ENCODE measurements at regions not wholly inside any gene's neighbourhood (a gene's known extent, or its start where the extent isn't known, plus 50 kb on each side); places are given as distances from the start of the nearest gene placed in this dataset.
"Not testable (repeated sequence)": the region's sequence is repeated elsewhere in the genome, so short reads cannot be mapped to it uniquely, and the experiment has no call there.

GRCh38 chr13:33411312-33411711, 125.8 kb upstream of the STARD13 start:
- Histone ChIP-seq H3F3A (ENCODE audit: insufficient read depth, low read length, poor library complexity, severe bottlenecking) (no peaks in the 10 kb centered on the region), H4K20me1 (ENCODE audit: insufficient read depth) (no peaks in the 10 kb centered on the region), H3K9me2 (ENCODE audit: insufficient read depth, low read length) (no peaks in the 10 kb centered on the region), H3K4me2 (ENCODE audit: low read length) (no peak overlapping the region), H3K27ac (ENCODE audit: low read length) (no peak overlapping the region), H3K9ac (ENCODE audit: low read length) (no peak overlapping the region), H3K27me3 (ENCODE audit: insufficient read depth, low read depth, low read length) (no peaks in the 10 kb centered on the region), H3K4me3 (ENCODE audit: low read length) (no peak overlapping the region), H2AFZ (ENCODE audit: low read depth, low read length) (no peak overlapping the region), H3K9me3 (ENCODE audit: low read length) (no peaks in the 10 kb centered on the region), H3K36me3 (ENCODE audit: insufficient read depth, low read length) (no peaks in the 10 kb centered on the region), H3K79me2 (replicated peaks; ENCODE audit: insufficient read depth, low read length) (no peaks in the 10 kb centered on the region)
- TF ChIP-seq RAD21 (conservative IDR thresholded peaks at IDR 0.05) (no peak), EZH2 (IDR thresholded peaks at IDR 0.05; ENCODE audit: borderline replicate concordance, insufficient read depth, low read length, poor library complexity, severe bottlenecking) (no peak), REST (IDR thresholded peaks at IDR 0.05; ENCODE audit: borderline replicate concordance) (no peak)

GRCh38 chr13:33415822-33416221, 130.3 kb upstream of the STARD13 start:
- H3K9me2 ChIP-seq (ENCODE audit: insufficient read depth, low read length), result no peaks in the 10 kb centered on the region
- H3K9me3 ChIP-seq (ENCODE audit: low read length), result no peaks in the 10 kb centered on the region
- no peak overlapping the region for H2AFZ ChIP-seq (ENCODE audit: low read depth, low read length)
- no peaks in the 10 kb centered on the region for H3K36me3 ChIP-seq (ENCODE audit: insufficient read depth, low read length)
- H3F3A ChIP-seq (ENCODE audit: insufficient read depth, low read length, poor library complexity, severe bottlenecking), result no peaks in the 10 kb centered on the region
- H3K9ac ChIP-seq (ENCODE audit: low read length), result no peak overlapping the region
- TF ChIP-seq RAD21 (conservative IDR thresholded peaks at IDR 0.05) (no peak), CTCF (IDR thresholded peaks at IDR 0.05; ENCODE audit: poor library complexity, severe bottlenecking) (no peak), SMC3 (conservative IDR thresholded peaks at IDR 0.05; ENCODE audit: poor library complexity) (no peak), POLR2AphosphoS5 (IDR thresholded peaks at IDR 0.05) (no peak), MXI1 (conservative IDR thresholded peaks at IDR 0.05; ENCODE audit: poor library complexity, severe bottlenecking) (no peak), EZH2 (IDR thresholded peaks at IDR 0.05; ENCODE audit: borderline replicate concordance, insufficient read depth, low read length, poor library complexity, severe bottlenecking) (no peak), EP300 (conservative IDR thresholded peaks at IDR 0.05; ENCODE audit: poor library complexity, severe bottlenecking) (no peak)
- H3K4me3 ChIP-seq (ENCODE audit: low read length), result no peak overlapping the region
- H4K20me1 ChIP-seq (ENCODE audit: insufficient read depth), result no peaks in the 10 kb centered on the region
- no peaks in the 10 kb centered on the region for H3K79me2 ChIP-seq (replicated peaks; ENCODE audit: insufficient read depth, low read length)
- H3K4me2 ChIP-seq (ENCODE audit: low read length), result no peak overlapping the region
- H3K27me3 ChIP-seq (ENCODE audit: insufficient read depth, low read depth, low read length), result no peaks in the 10 kb centered on the region
- H3K27ac ChIP-seq (ENCODE audit: low read length), result no peak overlapping the region

GRCh38 chr13:33418224-33418953, 132.8 kb upstream of the STARD13 start:
- not testable (repeated sequence) for H3K9ac ChIP-seq (ENCODE audit: low read length); H3K79me2 ChIP-seq (replicated peaks; ENCODE audit: insufficient read depth, low read length); H4K20me1 ChIP-seq (ENCODE audit: insufficient read depth); H2AFZ ChIP-seq (ENCODE audit: low read depth, low read length); H3K4me2 ChIP-seq (ENCODE audit: low read length); H3K27ac ChIP-seq (ENCODE audit: low read length); H3K36me3 ChIP-seq (ENCODE audit: insufficient read depth, low read length); H3F3A ChIP-seq (ENCODE audit: insufficient read depth, low read length, poor library complexity, severe bottlenecking); H3K9me3 ChIP-seq (ENCODE audit: low read length); H3K27me3 ChIP-seq (ENCODE audit: insufficient read depth, low read depth, low read length); H3K9me2 ChIP-seq (ENCODE audit: insufficient read depth, low read length); H3K4me3 ChIP-seq (ENCODE audit: low read length)

- not testable (repeated sequence) for H3K27ac ChIP-seq (ENCODE audit: low read length); H3F3A ChIP-seq (ENCODE audit: insufficient read depth, low read length, poor library complexity, severe bottlenecking); H3K9me2 ChIP-seq (ENCODE audit: insufficient read depth, low read length); H3K36me3 ChIP-seq (ENCODE audit: insufficient read depth, low read length); H3K4me2 ChIP-seq (ENCODE audit: low read length); H3K9me3 ChIP-seq (ENCODE audit: low read length); H3K9ac ChIP-seq (ENCODE audit: low read length); H2AFZ ChIP-seq (ENCODE audit: low read depth, low read length); H3K79me2 ChIP-seq (replicated peaks; ENCODE audit: insufficient read depth, low read length); H3K27me3 ChIP-seq (ENCODE audit: insufficient read depth, low read depth, low read length); H4K20me1 ChIP-seq (ENCODE audit: insufficient read depth); H3K4me3 ChIP-seq (ENCODE audit: low read length)
Observed at GRCh38 chr13:33420117-33420516, 134.6 kb upstream of the STARD13 start.
